ENCODE measurements at regions not wholly inside any gene's neighbourhood (a gene's known extent, or its start where the extent isn't known, plus 50 kb on each side); places are given as distances from the start of the nearest gene placed in this dataset.

GRCh38 chr3:159439346-159439745, 549.3 kb upstream of the IL12A start:
- ATAC-seq (no peak), DNase-seq (ENCODE audit: low spot score) (no peak)

- ATAC-seq, result no peak
- DNase-seq (ENCODE audit: low spot score), result no peak
Measured at GRCh38 chr3:159441279-159441678, 547.4 kb upstream of the IL12A start.

- no peak for DNase-seq (ENCODE audit: low spot score)
- no peak for ATAC-seq
Measured at GRCh38 chr3:159443266-159443665, 545.4 kb upstream of the IL12A start.

- no peak for DNase-seq (ENCODE audit: low spot score)
Measured at GRCh38 chr3:159447841-159448240, 540.8 kb upstream of the IL12A start.

GRCh38 chr3:159448902-159449301, 539.7 kb upstream of the IL12A start:
- ATAC-seq (peak; percentile 91), DNase-seq (ENCODE audit: low spot score) (peak; percentile 73)

More at GRCh38 chr3:159447841-159448240, 540.8 kb upstream of the IL12A start:
- ATAC-seq, result no peak

- DNase-seq (ENCODE audit: low spot score) (no peak), ATAC-seq (peak; percentile 92)
Measured at GRCh38 chr3:159451067-159451466, 537.6 kb upstream of the IL12A start.

GRCh38 chr3:159451482-159451881, 537.2 kb upstream of the IL12A start:
- peak; percentile 36 for ATAC-seq

GRCh38 chr3:159453036-159453435, 535.6 kb upstream of the IL12A start:
- no peak for ATAC-seq

More at GRCh38 chr3:159451482-159451881, 537.2 kb upstream of the IL12A start:
- DNase-seq (ENCODE audit: low spot score), result no peak

GRCh38 chr3:159453945-159454344, 534.7 kb upstream of the IL12A start:
- ATAC-seq (no peak), DNase-seq (ENCODE audit: low spot score) (no peak)

More at GRCh38 chr3:159453036-159453435, 535.6 kb upstream of the IL12A start:
- no peak for DNase-seq (ENCODE audit: low spot score)

GRCh38 chr3:159455741-159456181, 532.9 kb upstream of the IL12A start:
- DNase-seq (ENCODE audit: low spot score) (no peak), ATAC-seq (no peak)

- ATAC-seq (no peak), DNase-seq (ENCODE audit: low spot score) (no peak)
Measured at GRCh38 chr3:159458010-159458409, 530.6 kb upstream of the IL12A start.

GRCh38 chr3:159458982-159459381, 529.7 kb upstream of the IL12A start:
- DNase-seq (ENCODE audit: low spot score), result no peak

GRCh38 chr3:159472611-159473010, 516.0 kb upstream of the IL12A start:
- no peak for ATAC-seq

More at GRCh38 chr3:159458982-159459381, 529.7 kb upstream of the IL12A start:
- ATAC-seq, result no peak

GRCh38 chr3:159473206-159473605, 515.4 kb upstream of the IL12A start:
- DNase-seq (ENCODE audit: low spot score) (no peak), ATAC-seq (no peak)

More at GRCh38 chr3:159472611-159473010, 516.0 kb upstream of the IL12A start:
- DNase-seq (ENCODE audit: low spot score), result no peak

GRCh38 chr3:159480046-159480445, 508.6 kb upstream of the IL12A start:
- ATAC-seq (no peak), DNase-seq (ENCODE audit: low spot score) (no peak)

GRCh38 chr3:159482241-159482993, 506.2 kb upstream of the IL12A start:
- ATAC-seq (no peak), DNase-seq (ENCODE audit: low spot score) (no peak)

GRCh38 chr3:159482994-159483367, 505.7 kb upstream of the IL12A start:
- DNase-seq (ENCODE audit: low spot score), result no peak
- no peak for ATAC-seq

GRCh38 chr3:159486580-159486979, 502.1 kb upstream of the IL12A start:
- no peak for ATAC-seq
- DNase-seq (ENCODE audit: low spot score), result no peak

- no peak for ATAC-seq
- no peak for DNase-seq (ENCODE audit: low spot score)
Measured at GRCh38 chr3:159487304-159487703, 501.3 kb upstream of the IL12A start.

- no peak for ATAC-seq
- no peak for DNase-seq (ENCODE audit: low spot score)
Measured at GRCh38 chr3:159488602-159489001, 500.0 kb upstream of the IL12A start.

GRCh38 chr3:159497361-159497760, 491.3 kb upstream of the IL12A start:
- ATAC-seq (no peak), DNase-seq (ENCODE audit: low spot score) (no peak)

GRCh38 chr3:159499031-159499793, 489.4 kb upstream of the IL12A start:
- DNase-seq (ENCODE audit: low spot score) (no peak), ATAC-seq (no peak)
